Astrocyte (in vitro differentiated cells and primary cell): ENCODE measurements at regions not wholly inside any gene's neighbourhood (a gene's known extent, or its start where the extent isn't known, plus 50 kb on each side); places are given as distances from the start of the nearest gene placed in this dataset.

Experiments
- DNase-seq: peaks from one replicate; pipeline ENCODE4 v3.0.0-alpha.2; 2010; ENCODE audit warnings: low read depth
- FAIRE-seq: peaks from 2 replicates; lab custom pipeline; 2011; peaks lifted over from hg19 to GRCh38; lab: Jason Lieb, UNC
- H2AFZ ChIP-seq: 2 replicates; pipeline ENCODE4 v1.6.0; 2012; ENCODE audit warnings: low read depth, low read length, inconsistent platforms
- H3K27ac ChIP-seq: 2 replicates; pipeline ENCODE4 v1.5.1; 2011; ENCODE audit warnings: low read depth, low read length, inconsistent platforms
- H3K27me3 ChIP-seq: 2 replicates; pipeline ENCODE4 v1.6.0; 2011; ENCODE audit warnings: low read length, inconsistent platforms; ENCODE audit not compliant: insufficient read depth
- H3K36me3 ChIP-seq: 2 replicates; pipeline ENCODE4 v1.5.1; 2011; ENCODE audit warnings: low read length, inconsistent platforms; ENCODE audit not compliant: insufficient read depth
- H3K4me1 ChIP-seq: 2 replicates; pipeline ENCODE4 v1.5.1; 2011; ENCODE audit warnings: low read length, inconsistent platforms; ENCODE audit not compliant: insufficient read depth
- H3K4me2 ChIP-seq: 2 replicates; pipeline ENCODE4 v1.6.0; 2012; ENCODE audit warnings: low read length, inconsistent platforms
- H3K4me3 ChIP-seq: 2 replicates; pipeline ENCODE4 v1.5.1; 2011; ENCODE audit warnings: low read depth, mild to moderate bottlenecking, low read length, inconsistent platforms; ENCODE audit not compliant: insufficient read depth
- H3K79me2 ChIP-seq: 2 replicates; pipeline ENCODE4 v1.6.0; 2012; ENCODE audit warnings: mild to moderate bottlenecking, low read length, inconsistent platforms; ENCODE audit not compliant: insufficient read depth
- H3K9ac ChIP-seq: 2 replicates; pipeline ENCODE4 v1.6.0; 2012; ENCODE audit warnings: mild to moderate bottlenecking, low read length, inconsistent platforms
- H3K9me3 ChIP-seq: 2 replicates; pipeline ENCODE4 v1.5.1; 2012; ENCODE audit warnings: low read depth, mild to moderate bottlenecking, low read length, inconsistent platforms; ENCODE audit not compliant: insufficient read depth
- H4K20me1 ChIP-seq: 2 replicates; pipeline ENCODE4 v1.6.0; 2012; ENCODE audit warnings: low read length, inconsistent platforms; ENCODE audit not compliant: insufficient read depth
- H3K27ac Mint-ChIP-seq: one replicate; pipeline ENCODE4 v1.8.0; 2021; ENCODE audit warnings: mild to moderate bottlenecking, mixed read lengths; ENCODE audit not compliant: unreplicated experiment
- H3K27me3 Mint-ChIP-seq: one replicate; pipeline ENCODE4 v1.8.0; 2021; ENCODE audit warnings: low read depth, mixed read lengths; ENCODE audit not compliant: unreplicated experiment
- H3K36me3 Mint-ChIP-seq: one replicate; pipeline ENCODE4 v1.8.0; 2021; ENCODE audit warnings: low read depth, mixed read lengths; ENCODE audit not compliant: unreplicated experiment
- H3K4me1 Mint-ChIP-seq: one replicate; pipeline ENCODE4 v1.8.0; 2021; ENCODE audit warnings: low read depth, mixed read lengths; ENCODE audit not compliant: unreplicated experiment
- H3K4me3 Mint-ChIP-seq: one replicate; pipeline ENCODE4 v1.8.0; 2021; ENCODE audit warnings: mild to moderate bottlenecking, moderate library complexity, mixed read lengths; ENCODE audit not compliant: unreplicated experiment
- H3K9me3 Mint-ChIP-seq: one replicate; pipeline ENCODE4 v1.8.0; 2021; ENCODE audit warnings: mild to moderate bottlenecking, mixed read lengths; ENCODE audit not compliant: unreplicated experiment
- EZH2 ChIP-seq: IDR thresholded peaks from 2 replicates; pipeline ENCODE4 v1.6.1; 2012; ENCODE audit warnings: mild to moderate bottlenecking, low read length, inconsistent platforms; ENCODE audit not compliant: insufficient read depth
- TF ChIP-seq, protein P1 (sequence below): IDR thresholded peaks from 2 replicates; pipeline ENCODE4 v1.5.1; 2011; ENCODE audit warnings: low read depth, mild to moderate bottlenecking, inconsistent platforms, low read length, moderate library complexity; ENCODE audit not compliant: insufficient read depth

DNA sequence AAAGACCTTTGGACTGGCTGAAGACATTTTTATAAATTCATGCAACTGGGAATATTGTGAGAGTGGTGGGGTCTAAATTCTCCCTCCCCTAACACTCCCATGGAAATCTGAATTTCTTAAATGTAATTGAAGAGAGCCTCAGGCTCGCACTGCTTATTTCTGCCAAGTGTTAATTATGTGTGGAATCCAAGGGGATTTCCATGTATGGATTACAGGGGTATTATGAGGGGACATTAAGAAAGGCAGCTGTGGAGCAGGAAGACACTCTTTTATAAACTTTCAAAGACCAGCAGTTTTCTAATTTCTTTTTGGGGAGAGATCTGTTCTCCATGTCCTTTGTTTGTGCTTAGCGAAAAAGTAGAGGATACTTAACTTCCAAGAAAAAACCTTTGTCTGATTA lies 152.1 kb upstream of the TBL1XR1 start:
- no peaks in the 10 kb centered on the region for H3K27me3 Mint-ChIP-seq
- Histone ChIP-seq H3K4me2 (no peak overlapping the region), H3K79me2 (no peaks in the 10 kb centered on the region), H3K4me1 (peaks cover 24% of the 10 kb centered on the region), H2AFZ (no peak overlapping the region), H3K9ac (no peak overlapping the region), H3K27ac (no peak overlapping the region), H3K27me3 (no peaks in the 10 kb centered on the region), H3K36me3 (no peaks in the 10 kb centered on the region), H3K9me3 (no peaks in the 10 kb centered on the region), H3K4me3 (no peak overlapping the region), H4K20me1 (no peaks in the 10 kb centered on the region)
- H3K4me1 Mint-ChIP-seq: peaks cover 34% of the 10 kb centered on the region
- H3K27ac Mint-ChIP-seq: no peak overlapping the region
- H3K4me3 Mint-ChIP-seq: no peak overlapping the region
- no peak for FAIRE-seq
- H3K9me3 Mint-ChIP-seq: no peaks in the 10 kb centered on the region
- H3K36me3 Mint-ChIP-seq: no peaks in the 10 kb centered on the region
- no peak for TF ChIP-seq EZH2
- TF ChIP-seq, protein P1, sequence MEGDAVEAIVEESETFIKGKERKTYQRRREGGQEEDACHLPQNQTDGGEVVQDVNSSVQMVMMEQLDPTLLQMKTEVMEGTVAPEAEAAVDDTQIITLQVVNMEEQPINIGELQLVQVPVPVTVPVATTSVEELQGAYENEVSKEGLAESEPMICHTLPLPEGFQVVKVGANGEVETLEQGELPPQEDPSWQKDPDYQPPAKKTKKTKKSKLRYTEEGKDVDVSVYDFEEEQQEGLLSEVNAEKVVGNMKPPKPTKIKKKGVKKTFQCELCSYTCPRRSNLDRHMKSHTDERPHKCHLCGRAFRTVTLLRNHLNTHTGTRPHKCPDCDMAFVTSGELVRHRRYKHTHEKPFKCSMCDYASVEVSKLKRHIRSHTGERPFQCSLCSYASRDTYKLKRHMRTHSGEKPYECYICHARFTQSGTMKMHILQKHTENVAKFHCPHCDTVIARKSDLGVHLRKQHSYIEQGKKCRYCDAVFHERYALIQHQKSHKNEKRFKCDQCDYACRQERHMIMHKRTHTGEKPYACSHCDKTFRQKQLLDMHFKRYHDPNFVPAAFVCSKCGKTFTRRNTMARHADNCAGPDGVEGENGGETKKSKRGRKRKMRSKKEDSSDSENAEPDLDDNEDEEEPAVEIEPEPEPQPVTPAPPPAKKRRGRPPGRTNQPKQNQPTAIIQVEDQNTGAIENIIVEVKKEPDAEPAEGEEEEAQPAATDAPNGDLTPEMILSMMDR: no peak
- DNase-seq: no peak

DNA sequence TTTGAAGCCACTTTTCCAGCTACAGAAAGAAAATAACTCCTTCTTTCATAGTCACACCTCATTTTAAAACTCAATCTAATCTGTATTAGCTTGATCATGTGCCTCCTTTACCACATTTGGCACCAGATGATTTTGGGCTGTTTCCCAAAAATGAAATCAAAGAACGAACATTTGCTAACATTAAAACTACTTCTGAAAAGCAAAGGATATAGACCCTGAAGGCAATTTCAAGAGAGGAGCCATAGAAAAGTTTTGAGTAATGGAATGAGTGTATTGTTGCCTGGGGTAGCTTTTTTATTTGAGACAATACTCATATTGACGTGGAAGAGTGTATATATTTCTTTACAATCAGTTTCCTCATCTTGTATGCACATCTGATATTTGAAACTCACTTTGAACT lies 152.8 kb upstream of the TBL1XR1 start:
- no peaks in the 10 kb centered on the region for H3K9me3 Mint-ChIP-seq

DNA sequence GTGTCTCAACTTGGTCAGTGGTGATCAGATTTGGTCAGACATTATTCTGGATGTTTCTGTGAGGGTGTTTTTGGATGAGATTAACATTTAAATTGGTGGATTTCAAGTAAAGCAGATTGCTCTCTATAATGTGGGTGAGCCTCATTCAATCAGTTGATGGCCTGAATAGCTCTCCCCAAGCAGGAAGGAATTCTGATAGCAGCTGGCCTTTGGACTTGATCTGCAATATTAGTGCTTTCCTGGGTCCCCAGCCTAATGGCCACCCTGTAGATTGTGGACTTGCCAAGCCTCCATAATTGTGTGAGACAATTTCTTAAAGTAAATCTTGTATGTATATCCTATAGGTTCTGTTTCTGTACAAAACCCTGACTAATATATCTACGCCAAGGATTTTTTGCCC lies 153.9 kb upstream of the TBL1XR1 start:
- no peaks in the 10 kb centered on the region for H3K79me2 ChIP-seq
- H2AFZ ChIP-seq: no peak overlapping the region
- H3K9me3 Mint-ChIP-seq: peaks cover 2% of the 10 kb centered on the region
- peaks cover 23% of the 10 kb centered on the region for H3K4me1 Mint-ChIP-seq
- H4K20me1 ChIP-seq: no peaks in the 10 kb centered on the region
- no peaks in the 10 kb centered on the region for H3K27me3 Mint-ChIP-seq
- DNase-seq: no peak
- TF ChIP-seq EZH2: no peak
- TF ChIP-seq, protein P1: no peak
- no peaks in the 10 kb centered on the region for H3K9me3 ChIP-seq
- H3K27ac ChIP-seq: no peak overlapping the region
- H3K27ac Mint-ChIP-seq: no peak overlapping the region
- FAIRE-seq: no peak
- no peak overlapping the region for H3K4me2 ChIP-seq
- H3K4me1 ChIP-seq: peaks cover 5% of the 10 kb centered on the region
- H3K4me3 Mint-ChIP-seq: no peak overlapping the region
- no peak overlapping the region for H3K4me3 ChIP-seq
- no peaks in the 10 kb centered on the region for H3K27me3 ChIP-seq
- H3K36me3 ChIP-seq: no peaks in the 10 kb centered on the region
- H3K36me3 Mint-ChIP-seq: no peaks in the 10 kb centered on the region
- no peak overlapping the region for H3K9ac ChIP-seq

More for the DNA sequence above, 152.8 kb upstream of the TBL1XR1 start:
- no peak overlapping the region for H3K9ac ChIP-seq
- no peak overlapping the region for H3K27ac ChIP-seq
- no peak overlapping the region for H2AFZ ChIP-seq
- no peaks in the 10 kb centered on the region for H4K20me1 ChIP-seq
- TF ChIP-seq, protein P1: no peak
- TF ChIP-seq EZH2: no peak
- H3K4me2 ChIP-seq: no peak overlapping the region
- H3K4me3 ChIP-seq: no peak overlapping the region
- H3K36me3 ChIP-seq: no peaks in the 10 kb centered on the region
- H3K9me3 ChIP-seq: no peaks in the 10 kb centered on the region
- Mint-ChIP-seq H3K4me3 (no peak overlapping the region), H3K4me1 (peaks cover 28% of the 10 kb centered on the region), H3K27me3 (no peaks in the 10 kb centered on the region), H3K27ac (no peak overlapping the region), H3K36me3 (no peaks in the 10 kb centered on the region)
- no peak for DNase-seq
- H3K79me2 ChIP-seq: no peaks in the 10 kb centered on the region
- peaks cover 16% of the 10 kb centered on the region for H3K4me1 ChIP-seq
- no peak for FAIRE-seq
- no peaks in the 10 kb centered on the region for H3K27me3 ChIP-seq
